Hepatocyte (in vitro differentiated cells): ENCODE measurements at regions not wholly inside any gene's neighbourhood (a gene's known extent, or its start where the extent isn't known, plus 50 kb on each side); places are given as distances from the start of the nearest gene placed in this dataset.

ENCODE experiments used
- EZH2 ChIP-seq: fragments of 200-600 bp; sonication (generic); IDR thresholded peaks from 2 replicates; pipeline ENCODE4 v1.6.1; 2016; ENCODE audit warnings: antibody characterized with exemption, mild to moderate bottlenecking, borderline replicate concordance
- EZH2phosphoT487 ChIP-seq: fragments of 200-600 bp; sonication (generic); IDR thresholded peaks from one replicate; pipeline ENCODE4 v1.6.1; 2018; ENCODE audit warnings: antibody characterized with exemption, mild to moderate bottlenecking, low read depth, moderate library complexity; ENCODE audit not compliant: unreplicated experiment, severe bottlenecking
- TF ChIP-seq, protein P1 (sequence below): fragments of 200-600 bp; sonication (generic); IDR thresholded peaks from 2 replicates; pipeline ENCODE4 v1.5.1; 2016; ENCODE audit warnings: antibody characterized with exemption, mild to moderate bottlenecking; ENCODE audit not compliant: poor library complexity

DNA sequence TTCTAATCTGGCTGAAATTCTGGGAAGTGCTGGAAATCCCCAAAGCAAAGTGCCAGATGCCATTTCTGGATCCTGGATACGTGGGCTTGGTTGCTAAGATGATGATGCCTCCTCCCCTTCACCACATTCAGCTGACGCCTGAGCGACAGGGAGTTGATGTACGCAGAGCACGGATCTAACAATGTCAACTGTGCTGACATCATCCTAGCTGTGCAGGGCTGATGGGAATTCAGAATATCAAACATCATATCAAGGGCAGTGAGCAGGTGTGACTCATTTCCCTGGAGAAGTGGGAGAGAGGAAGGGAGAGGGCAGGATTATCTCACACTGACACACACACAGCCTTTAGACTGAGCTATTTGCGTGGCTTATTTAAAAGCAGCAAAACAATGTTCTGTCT lies 92.6 kb upstream of the ZBTB20 start:
- TF ChIP-seq, protein P1, sequence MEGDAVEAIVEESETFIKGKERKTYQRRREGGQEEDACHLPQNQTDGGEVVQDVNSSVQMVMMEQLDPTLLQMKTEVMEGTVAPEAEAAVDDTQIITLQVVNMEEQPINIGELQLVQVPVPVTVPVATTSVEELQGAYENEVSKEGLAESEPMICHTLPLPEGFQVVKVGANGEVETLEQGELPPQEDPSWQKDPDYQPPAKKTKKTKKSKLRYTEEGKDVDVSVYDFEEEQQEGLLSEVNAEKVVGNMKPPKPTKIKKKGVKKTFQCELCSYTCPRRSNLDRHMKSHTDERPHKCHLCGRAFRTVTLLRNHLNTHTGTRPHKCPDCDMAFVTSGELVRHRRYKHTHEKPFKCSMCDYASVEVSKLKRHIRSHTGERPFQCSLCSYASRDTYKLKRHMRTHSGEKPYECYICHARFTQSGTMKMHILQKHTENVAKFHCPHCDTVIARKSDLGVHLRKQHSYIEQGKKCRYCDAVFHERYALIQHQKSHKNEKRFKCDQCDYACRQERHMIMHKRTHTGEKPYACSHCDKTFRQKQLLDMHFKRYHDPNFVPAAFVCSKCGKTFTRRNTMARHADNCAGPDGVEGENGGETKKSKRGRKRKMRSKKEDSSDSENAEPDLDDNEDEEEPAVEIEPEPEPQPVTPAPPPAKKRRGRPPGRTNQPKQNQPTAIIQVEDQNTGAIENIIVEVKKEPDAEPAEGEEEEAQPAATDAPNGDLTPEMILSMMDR, result no peak
- TF ChIP-seq EZH2phosphoT487 (no peak), EZH2 (no peak)
